HG02623 (cell line): ENCODE measurements at regions not wholly inside any gene's neighbourhood (a gene's known extent, or its start where the extent isn't known, plus 50 kb on each side); places are given as distances from the start of the nearest gene placed in this dataset.

Source experiments
- ATAC-seq: cut with Tn5 transposase; IDR thresholded peaks from one replicate; pipeline ENCODE4 v1.9.1; 2021; ENCODE audit warnings: moderate library complexity; ENCODE audit not compliant: unreplicated experiment

- ATAC-seq: no peak
Observed at GRCh38 chr4:155616117-155616516, 50.5 kb upstream of the GUCY1A1 start.

GRCh38 chr4:155615081-155615887 is 51.4 kb upstream of the GUCY1A1 start:
- no peak for ATAC-seq

- ATAC-seq: no peak
Observed at GRCh38 chr4:155614111-155614762, 52.4 kb upstream of the GUCY1A1 start.

- no peak for ATAC-seq
Observed at GRCh38 chr4:155612074-155612473, 54.6 kb upstream of the GUCY1A1 start.

GRCh38 chr4:155611501-155611900 is 55.1 kb upstream of the GUCY1A1 start:
- no peak for ATAC-seq

GRCh38 chr4:155610143-155610542 is 56.5 kb upstream of the GUCY1A1 start:
- ATAC-seq: no peak

- ATAC-seq: peak; percentile 55
Observed at GRCh38 chr4:155609455-155610059, 57.1 kb upstream of the GUCY1A1 start.

- no peak for ATAC-seq
Observed at GRCh38 chr4:155608225-155608885, 58.3 kb upstream of the GUCY1A1 start.

- ATAC-seq: no peak
Observed at GRCh38 chr4:155607481-155607880, 59.2 kb upstream of the GUCY1A1 start.

GRCh38 chr4:155604718-155605626 is 61.7 kb upstream of the GUCY1A1 start:
- no peak for ATAC-seq

- no peak for ATAC-seq
Observed at GRCh38 chr4:155603360-155603891, 63.2 kb upstream of the GUCY1A1 start.

GRCh38 chr4:155602351-155603140 is 64.1 kb upstream of the GUCY1A1 start:
- ATAC-seq: no peak

GRCh38 chr4:155600244-155600643 is 66.4 kb upstream of the GUCY1A1 start:
- no peak for ATAC-seq

GRCh38 chr4:155599596-155599995 is 67.1 kb upstream of the GUCY1A1 start:
- no peak for ATAC-seq

GRCh38 chr4:155599085-155599484 is 67.6 kb upstream of the GUCY1A1 start:
- no peak for ATAC-seq

GRCh38 chr4:155597933-155598451 is 68.7 kb upstream of the GUCY1A1 start:
- ATAC-seq: no peak

GRCh38 chr4:155597281-155597680 is 69.4 kb upstream of the GUCY1A1 start:
- no peak for ATAC-seq

GRCh38 chr4:155593793-155594192 is 72.9 kb upstream of the GUCY1A1 start:
- ATAC-seq: no peak

GRCh38 chr4:155592938-155593297 is 73.7 kb upstream of the GUCY1A1 start:
- ATAC-seq: no peak
